GM21619 (cell line): ENCODE measurements at regions not wholly inside any gene's neighbourhood (a gene's known extent, or its start where the extent isn't known, plus 50 kb on each side); places are given as distances from the start of the nearest gene placed in this dataset.

Source experiments
- ATAC-seq: cut with Tn5 transposase; IDR thresholded peaks from one replicate; pipeline ENCODE4 v1.9.1; 2021; ENCODE audit not compliant: unreplicated experiment

DNA sequence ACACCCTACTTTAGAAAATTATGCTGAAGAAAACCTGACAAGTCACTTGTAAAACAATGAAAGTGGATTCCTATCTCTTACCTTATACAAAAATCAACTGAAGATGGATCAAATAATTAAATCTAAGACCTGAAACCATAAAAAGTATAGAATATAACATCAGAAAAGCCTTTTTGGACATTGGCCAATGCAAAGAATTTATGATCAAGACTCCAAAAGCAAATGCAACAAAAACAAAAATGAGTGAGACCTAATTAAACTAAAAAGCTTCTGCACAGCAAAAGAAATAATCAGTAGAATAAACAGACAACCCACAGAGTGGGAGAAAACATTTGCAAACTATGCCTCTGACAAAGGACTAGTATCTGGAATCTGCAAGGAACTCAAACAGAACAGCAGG is 303.0 kb upstream of the CDH9 start:
- ATAC-seq = no peak

DNA sequence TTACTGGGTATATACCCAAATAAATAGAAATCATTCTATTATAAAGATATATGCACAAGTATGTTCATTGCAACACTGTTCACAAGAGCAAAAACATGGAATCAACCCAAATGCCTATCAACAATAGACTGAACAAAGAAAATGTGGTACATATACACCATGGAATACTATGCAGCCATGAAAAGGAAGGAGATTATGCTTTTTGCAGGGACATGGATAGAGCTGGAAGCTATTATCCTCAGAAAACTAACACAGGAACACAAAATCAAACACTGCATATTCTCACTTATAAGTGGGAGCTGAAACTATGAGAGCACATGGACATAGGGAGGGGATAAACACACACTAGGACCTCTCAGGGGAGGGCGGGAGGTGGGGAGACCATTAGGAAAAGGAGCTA is 298.4 kb upstream of the CDH9 start:
- no peak for ATAC-seq

DNA sequence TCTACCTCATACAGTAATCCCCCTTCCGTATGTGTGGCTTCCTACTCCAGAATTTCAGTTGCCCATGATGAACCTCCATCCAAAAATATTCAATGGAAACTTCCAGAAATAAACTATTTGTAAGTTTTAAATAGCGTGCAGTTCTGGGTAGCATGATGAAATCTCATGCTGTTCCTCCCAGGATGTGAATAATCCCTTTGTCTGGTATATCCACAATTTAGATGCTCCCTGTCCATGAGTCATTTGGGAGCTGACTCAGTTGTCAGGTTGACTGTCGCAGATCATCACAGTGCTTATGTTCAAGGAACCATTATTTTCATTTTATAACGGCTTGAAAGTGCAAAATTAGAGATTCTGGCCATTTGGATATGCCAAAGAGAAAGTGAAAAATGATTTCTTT is 290.1 kb upstream of the CDH9 start:
- ATAC-seq = no peak

- ATAC-seq = no peak
These were observed 287.1 kb upstream of the CDH9 start for GRCh38 chr5:27325513-27325912.

GRCh38 chr5:27318701-27319100 is 280.3 kb upstream of the CDH9 start:
- no peak for ATAC-seq

DNA sequence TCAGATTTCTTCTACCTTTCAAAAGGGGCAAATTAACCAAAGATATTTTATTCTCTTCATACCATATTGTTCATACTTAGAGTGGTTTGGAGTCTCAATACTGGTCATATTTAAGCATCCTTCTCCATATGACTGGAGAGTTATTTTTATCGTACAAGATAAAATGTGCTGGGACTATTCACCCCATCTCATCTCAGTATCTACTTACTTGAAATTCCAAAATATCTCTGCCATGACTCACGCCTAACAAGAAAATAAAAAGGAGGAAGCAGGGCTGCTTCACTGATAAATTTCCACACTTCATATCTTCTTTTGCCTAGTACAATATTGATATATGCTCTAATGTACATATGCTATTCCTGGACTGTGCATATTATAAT is 277.9 kb upstream of the CDH9 start:
- ATAC-seq = no peak

GRCh38 chr5:27315363-27316270 is 277.2 kb upstream of the CDH9 start:
- ATAC-seq = no peak

DNA sequence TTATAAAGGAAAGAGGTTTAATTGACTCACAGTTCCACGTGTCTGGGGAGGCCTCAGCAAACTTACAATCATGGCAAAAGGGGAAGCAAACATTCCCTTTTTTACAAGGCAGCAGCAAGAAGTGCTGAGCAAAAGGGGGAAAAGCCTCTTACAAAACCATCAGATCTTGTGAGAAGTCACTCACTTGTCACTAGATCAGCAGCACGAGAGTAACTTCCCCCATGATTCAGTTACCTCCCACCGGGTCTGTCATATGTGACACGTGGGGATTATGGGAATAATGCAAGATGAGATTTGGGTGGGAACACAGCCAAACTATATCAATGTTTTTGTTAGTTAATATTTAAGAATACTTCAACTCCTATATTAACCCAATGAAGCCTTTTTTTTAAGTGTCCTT is 275.2 kb upstream of the CDH9 start:
- ATAC-seq = no peak

DNA sequence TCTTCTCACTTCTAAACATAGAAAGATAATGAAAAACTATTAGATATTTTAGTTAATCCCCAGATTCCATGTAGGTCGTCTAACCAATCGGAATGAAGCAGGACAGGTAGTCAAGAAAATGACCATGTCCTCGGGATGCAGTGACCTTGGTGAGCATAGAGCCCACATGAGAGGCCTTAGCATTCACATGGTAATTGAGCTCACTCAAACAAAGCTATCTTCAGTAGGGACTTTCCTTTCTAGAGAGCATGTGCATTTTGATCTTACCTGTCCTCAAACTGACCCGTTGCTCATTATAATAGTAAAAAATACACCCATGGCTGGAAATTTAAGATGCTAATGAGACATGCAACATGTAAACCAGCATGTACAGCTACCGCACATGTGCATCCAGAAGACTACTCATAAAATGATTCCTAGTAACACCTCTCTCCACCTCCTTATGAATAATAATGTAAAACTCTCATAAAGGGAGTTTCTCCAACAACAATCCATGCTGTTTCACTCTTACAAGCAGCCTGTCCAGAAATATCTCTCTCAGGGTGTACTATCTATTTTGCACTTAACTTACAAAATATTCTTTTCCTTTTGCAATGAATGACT is 274.0 kb upstream of the CDH9 start:
- ATAC-seq = no peak

GRCh38 chr5:27311544-27311943 is 273.2 kb upstream of the CDH9 start:
- ATAC-seq = no peak

- ATAC-seq = no peak
These were observed 269.8 kb upstream of the CDH9 start for GRCh38 chr5:27308153-27308552.

- ATAC-seq = no peak
These were observed 251.8 kb upstream of the CDH9 start for GRCh38 chr5:27290172-27290571.

DNA sequence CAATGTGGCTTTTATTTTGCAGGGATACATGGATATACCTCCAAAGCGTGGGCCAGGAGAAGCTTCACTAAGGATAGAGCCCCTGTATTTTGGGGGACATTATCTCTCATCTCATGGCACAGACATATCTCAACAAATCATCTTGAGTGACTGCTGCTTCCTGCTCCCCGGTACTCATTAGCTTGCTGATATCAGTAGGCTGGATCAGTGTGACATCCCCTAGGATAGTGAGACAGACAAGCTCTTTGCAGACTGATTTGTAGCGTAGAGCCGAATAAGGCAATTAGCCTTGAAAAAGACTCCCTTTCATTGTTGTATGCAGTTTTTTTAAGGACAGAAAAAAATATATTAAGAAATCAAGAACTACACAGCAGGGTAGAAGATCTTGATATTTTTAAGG is 237.7 kb upstream of the CDH9 start:
- no peak for ATAC-seq

DNA sequence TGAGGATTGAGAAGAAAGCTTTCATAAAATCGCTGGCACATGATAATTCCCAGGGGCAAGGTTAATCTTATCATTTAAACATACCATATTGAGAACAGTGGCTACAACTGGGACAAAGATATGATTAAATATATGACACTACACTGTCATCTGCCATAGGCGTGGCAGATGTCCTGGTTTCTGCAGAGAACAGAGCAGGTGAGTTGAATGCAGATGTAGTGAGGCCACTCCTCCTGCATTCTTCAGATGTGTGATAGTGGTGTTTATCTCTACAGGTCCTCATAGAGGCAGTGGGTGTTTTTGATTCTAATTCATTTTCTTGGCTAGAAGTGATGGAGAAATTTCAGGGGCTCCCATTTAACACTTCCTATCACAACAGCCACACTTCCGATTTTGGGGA is 237.0 kb upstream of the CDH9 start:
- no peak for ATAC-seq

- no peak for ATAC-seq
These were observed 231.4 kb upstream of the CDH9 start for GRCh38 chr5:27269766-27270165.

- ATAC-seq = no peak
These were observed 228.9 kb upstream of the CDH9 start for GRCh38 chr5:27267209-27267824.

- no peak for ATAC-seq
These were observed 227.8 kb upstream of the CDH9 start for GRCh38 chr5:27266184-27266583.

- ATAC-seq = no peak
These were observed 219.3 kb upstream of the CDH9 start for GRCh38 chr5:27257696-27258095.

DNA sequence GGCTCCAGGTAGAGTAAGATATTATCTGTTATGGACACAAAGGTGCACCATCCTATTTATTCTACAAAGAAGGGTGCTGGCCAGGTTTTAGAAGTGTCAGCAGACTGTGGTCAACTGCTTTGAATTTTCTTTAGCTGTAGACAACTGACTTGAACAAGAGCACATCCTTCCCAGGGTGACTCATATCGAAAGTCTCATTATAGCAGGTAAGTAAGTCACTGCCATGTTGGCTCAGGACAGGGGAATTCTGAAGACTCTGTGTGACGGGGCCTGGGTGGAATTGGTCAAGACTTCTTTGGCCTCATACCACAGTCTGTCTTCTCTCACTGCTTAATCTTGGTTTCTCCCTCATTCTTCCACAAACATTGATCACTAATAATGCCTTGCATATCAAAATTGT is 214.5 kb upstream of the CDH9 start:
- ATAC-seq = no peak

GRCh38 chr5:27242258-27242626 is 203.9 kb upstream of the CDH9 start:
- no peak for ATAC-seq

DNA sequence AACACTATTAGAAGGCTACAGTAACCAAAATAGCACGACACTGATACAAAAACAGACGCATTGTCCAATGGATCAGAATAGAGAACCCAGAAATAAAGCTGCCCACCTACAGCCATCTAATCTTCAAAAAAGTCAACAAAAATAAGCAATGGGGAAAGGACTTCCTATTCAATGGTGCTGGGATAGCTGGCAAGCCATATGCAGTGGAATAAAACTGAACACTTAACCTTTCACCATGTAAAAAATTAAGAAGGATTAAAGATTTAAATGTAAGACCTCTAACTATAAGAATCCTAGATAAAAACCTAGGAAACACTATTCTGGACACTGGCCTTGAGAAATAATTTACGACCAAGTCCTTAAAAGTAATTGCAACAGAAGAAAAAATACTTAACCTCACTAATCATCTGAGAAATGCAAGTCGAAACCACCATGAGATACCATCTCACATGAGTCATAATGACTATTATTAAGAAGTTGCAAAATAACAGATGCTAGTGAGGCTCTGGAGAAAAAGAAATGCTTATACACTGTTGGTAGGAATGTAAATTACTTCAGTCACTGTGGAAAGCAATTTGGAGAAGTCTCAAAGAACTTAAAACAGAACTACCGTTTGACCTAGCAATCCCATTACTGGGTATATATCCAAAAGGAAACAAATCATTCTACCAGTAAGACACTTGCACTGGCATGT is 203.3 kb upstream of the CDH9 start:
- no peak for ATAC-seq

DNA sequence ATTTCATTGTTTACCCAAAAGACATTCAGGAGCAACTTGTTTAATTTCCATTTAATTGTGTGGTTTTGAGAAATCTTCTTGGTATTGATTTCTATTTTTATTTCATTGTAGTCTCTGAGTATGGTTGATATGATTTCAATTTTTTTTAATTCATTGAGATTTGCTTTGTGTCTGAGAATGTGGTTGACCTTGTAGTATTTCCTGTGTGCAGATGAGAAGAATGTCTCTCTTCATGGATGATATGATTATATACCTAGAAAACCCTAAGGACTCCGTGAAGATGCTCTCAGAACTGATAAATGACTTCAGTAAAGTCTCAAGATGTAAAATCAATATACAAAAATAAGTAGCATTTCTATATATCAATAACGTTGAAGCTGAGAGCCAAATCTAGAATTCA is 202.4 kb upstream of the CDH9 start:
- ATAC-seq = no peak
